ENCODE measurements at regions not wholly inside any gene's neighbourhood (a gene's known extent, or its start where the extent isn't known, plus 50 kb on each side); places are given as distances from the start of the nearest gene placed in this dataset.
"Not testable (repeated sequence)": the region's sequence is repeated elsewhere in the genome, so short reads cannot be mapped to it uniquely, and the experiment has no call there.

DNA sequence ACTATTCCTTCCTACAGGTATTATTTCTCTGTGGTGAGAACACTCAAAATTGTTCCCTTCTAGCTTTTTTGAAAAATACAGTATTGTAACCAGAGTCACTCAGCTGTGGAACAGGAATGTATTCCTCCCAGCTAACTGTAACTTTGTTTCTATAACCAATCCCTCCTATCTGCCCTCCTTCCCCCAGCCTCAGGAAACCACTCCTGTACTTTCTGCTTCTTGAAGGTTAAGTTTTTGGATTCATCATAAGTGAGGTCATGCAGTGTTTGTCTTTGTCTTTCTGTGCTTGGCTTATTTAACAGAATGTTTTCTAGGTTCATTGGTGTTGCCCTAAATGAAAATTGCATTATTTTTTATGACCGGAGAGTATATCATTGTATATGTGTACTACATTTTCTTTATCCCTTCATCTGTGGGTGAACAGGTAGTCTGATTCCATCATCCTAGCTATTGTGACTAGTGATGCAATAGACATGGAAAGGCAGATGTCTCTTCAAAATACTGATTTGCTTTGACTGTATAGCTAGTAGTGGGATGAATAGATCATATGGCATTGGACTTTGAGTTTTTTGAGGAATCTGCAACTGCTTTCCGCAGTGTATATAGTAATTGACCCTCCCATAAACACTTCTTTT lies 112.9 kb upstream of the GRK3 start:
- TF ChIP-seq YY1 (IDR thresholded peaks at IDR 0.05; ENCODE audit: insufficient read depth, insufficient read length) (no peak), SUZ12 (IDR thresholded peaks at IDR 0.05; ENCODE audit: extremely low read depth, insufficient read depth, insufficient read length) (no peak), ZNF274 (IDR thresholded peaks at IDR 0.05; ENCODE audit: low read depth, low read length) (no peak)
- Histone ChIP-seq H3K36me3 (ENCODE audit: insufficient read depth, insufficient read length, low read length) (peaks cover 26% of the 10 kb centered on the region), H3K9ac (ENCODE audit: insufficient read length, low read depth) (no peak overlapping the region), H3K4me3 (ENCODE audit: insufficient read length, low read depth) (no peak overlapping the region), H3K9me3 (ENCODE audit: insufficient read depth, low read length) (no peaks in the 10 kb centered on the region), H3K27me3 (ENCODE audit: insufficient read depth, insufficient read length) (no peaks in the 10 kb centered on the region), H3K4me1 (ENCODE audit: insufficient read depth, insufficient read length) (no peaks in the 10 kb centered on the region)
- no peak for DNase-seq (ENCODE audit: low read depth, low spot score)

DNA sequence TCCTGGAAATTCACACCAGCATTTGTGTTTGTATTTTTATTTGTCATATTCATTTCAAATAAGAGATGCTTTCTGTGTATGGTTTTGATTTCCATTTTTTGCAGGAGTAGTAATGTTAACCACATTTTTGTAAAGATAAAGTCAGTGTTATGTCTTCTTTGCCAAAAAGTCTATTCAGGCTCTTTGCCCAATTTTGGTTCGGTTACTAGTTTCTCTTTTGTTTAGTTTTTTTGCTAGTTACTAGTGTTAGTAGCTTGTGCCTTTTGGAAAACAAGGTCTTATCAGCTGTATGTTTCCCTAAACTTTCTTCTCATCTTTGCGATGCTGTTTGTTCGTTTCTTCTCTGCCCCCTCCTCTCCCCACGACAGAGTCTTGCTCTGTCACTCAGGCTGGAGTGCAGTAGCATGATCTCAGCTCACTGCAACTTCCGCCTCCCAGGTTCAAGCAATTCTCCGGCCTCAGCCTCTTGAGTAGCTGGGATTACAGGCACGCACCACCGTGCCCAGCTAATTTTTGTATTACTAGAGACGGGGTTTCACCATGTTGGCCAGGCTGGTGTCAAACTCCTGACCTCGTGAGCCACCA lies 112.3 kb upstream of the GRK3 start:
- no peaks in the 10 kb centered on the region for H3K9me3 ChIP-seq (ENCODE audit: insufficient read depth, low read length)
- H3K27me3 ChIP-seq (ENCODE audit: insufficient read depth, insufficient read length), result no peaks in the 10 kb centered on the region
- peaks cover 29% of the 10 kb centered on the region for H3K36me3 ChIP-seq (ENCODE audit: insufficient read depth, insufficient read length, low read length)
- no peak overlapping the region for H3K4me3 ChIP-seq (ENCODE audit: insufficient read length, low read depth)
- H3K9ac ChIP-seq (ENCODE audit: insufficient read length, low read depth), result no peak overlapping the region
- TF ChIP-seq SUZ12 (IDR thresholded peaks at IDR 0.05; ENCODE audit: extremely low read depth, insufficient read depth, insufficient read length), result no peak
- no peak for TF ChIP-seq ZNF274 (IDR thresholded peaks at IDR 0.05; ENCODE audit: low read depth, low read length)
- no peak for TF ChIP-seq YY1 (IDR thresholded peaks at IDR 0.05; ENCODE audit: insufficient read depth, insufficient read length)
- no peaks in the 10 kb centered on the region for H3K4me1 ChIP-seq (ENCODE audit: insufficient read depth, insufficient read length)
- no peak for DNase-seq (ENCODE audit: low read depth, low spot score)

DNA sequence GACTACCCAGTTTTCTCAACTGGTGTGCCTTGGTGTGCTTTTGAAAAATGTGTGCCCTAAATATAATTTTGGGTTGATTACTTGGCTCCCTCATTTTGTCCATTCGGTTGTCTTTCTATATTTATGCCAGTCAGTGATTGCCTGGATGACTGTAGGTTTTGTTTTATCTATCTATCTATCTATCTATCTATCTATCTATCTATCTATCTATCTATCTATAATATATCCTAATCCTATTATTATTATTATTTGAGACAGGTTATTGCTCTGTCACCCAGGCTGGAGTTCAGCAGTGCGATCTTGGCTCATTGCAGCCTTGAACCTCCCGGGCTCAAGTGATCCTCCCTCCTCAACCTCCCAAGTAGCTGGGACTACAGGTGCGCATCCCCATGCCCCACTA lies 111.4 kb upstream of the GRK3 start:
- no peaks in the 10 kb centered on the region for H3K9me3 ChIP-seq (ENCODE audit: insufficient read depth, low read length)
- H3K4me1 ChIP-seq (ENCODE audit: insufficient read depth, insufficient read length), result no peaks in the 10 kb centered on the region
- no peaks in the 10 kb centered on the region for H3K27me3 ChIP-seq (ENCODE audit: insufficient read depth, insufficient read length)
- no peak for TF ChIP-seq SUZ12 (IDR thresholded peaks at IDR 0.05; ENCODE audit: extremely low read depth, insufficient read depth, insufficient read length)
- TF ChIP-seq YY1 (IDR thresholded peaks at IDR 0.05; ENCODE audit: insufficient read depth, insufficient read length), result no peak
- peaks cover 34% of the 10 kb centered on the region for H3K36me3 ChIP-seq (ENCODE audit: insufficient read depth, insufficient read length, low read length)
- H3K4me3 ChIP-seq (ENCODE audit: insufficient read length, low read depth), result no peak overlapping the region
- DNase-seq (ENCODE audit: low read depth, low spot score), result no peak
- H3K9ac ChIP-seq (ENCODE audit: insufficient read length, low read depth), result no peak overlapping the region

DNA sequence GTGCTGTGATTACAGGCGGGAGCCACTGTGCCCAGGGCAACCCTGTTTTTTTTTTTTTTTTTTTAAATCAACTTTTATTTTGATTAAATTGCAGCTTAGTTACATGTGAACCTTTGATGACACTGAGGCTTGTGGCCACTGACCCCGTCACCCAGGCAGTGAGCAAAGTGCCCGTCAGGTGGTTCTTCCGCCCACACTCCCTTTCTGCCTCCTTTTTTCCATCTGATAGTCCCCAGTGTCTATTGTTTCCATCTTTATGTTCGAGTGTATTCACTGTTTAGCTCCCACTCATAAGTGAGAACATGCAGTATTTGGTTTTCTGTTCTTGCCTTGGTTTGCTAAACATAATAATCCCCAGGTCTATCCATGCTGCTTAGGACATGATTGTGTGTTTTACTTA lies 110.9 kb upstream of the GRK3 start:
- H3K9me3 ChIP-seq (ENCODE audit: insufficient read depth, low read length), result no peaks in the 10 kb centered on the region
- H3K4me3 ChIP-seq (ENCODE audit: insufficient read length, low read depth), result no peak overlapping the region
- no peak for TF ChIP-seq ZNF274 (IDR thresholded peaks at IDR 0.05; ENCODE audit: low read depth, low read length)
- no peak for TF ChIP-seq YY1 (IDR thresholded peaks at IDR 0.05; ENCODE audit: insufficient read depth, insufficient read length)
- TF ChIP-seq SUZ12 (IDR thresholded peaks at IDR 0.05; ENCODE audit: extremely low read depth, insufficient read depth, insufficient read length), result no peak
- H3K4me1 ChIP-seq (ENCODE audit: insufficient read depth, insufficient read length), result no peaks in the 10 kb centered on the region
- no peak overlapping the region for H3K9ac ChIP-seq (ENCODE audit: insufficient read length, low read depth)
- DNase-seq (ENCODE audit: low read depth, low spot score), result no peak
- peaks cover 36% of the 10 kb centered on the region for H3K36me3 ChIP-seq (ENCODE audit: insufficient read depth, insufficient read length, low read length)
- no peaks in the 10 kb centered on the region for H3K27me3 ChIP-seq (ENCODE audit: insufficient read depth, insufficient read length)

DNA sequence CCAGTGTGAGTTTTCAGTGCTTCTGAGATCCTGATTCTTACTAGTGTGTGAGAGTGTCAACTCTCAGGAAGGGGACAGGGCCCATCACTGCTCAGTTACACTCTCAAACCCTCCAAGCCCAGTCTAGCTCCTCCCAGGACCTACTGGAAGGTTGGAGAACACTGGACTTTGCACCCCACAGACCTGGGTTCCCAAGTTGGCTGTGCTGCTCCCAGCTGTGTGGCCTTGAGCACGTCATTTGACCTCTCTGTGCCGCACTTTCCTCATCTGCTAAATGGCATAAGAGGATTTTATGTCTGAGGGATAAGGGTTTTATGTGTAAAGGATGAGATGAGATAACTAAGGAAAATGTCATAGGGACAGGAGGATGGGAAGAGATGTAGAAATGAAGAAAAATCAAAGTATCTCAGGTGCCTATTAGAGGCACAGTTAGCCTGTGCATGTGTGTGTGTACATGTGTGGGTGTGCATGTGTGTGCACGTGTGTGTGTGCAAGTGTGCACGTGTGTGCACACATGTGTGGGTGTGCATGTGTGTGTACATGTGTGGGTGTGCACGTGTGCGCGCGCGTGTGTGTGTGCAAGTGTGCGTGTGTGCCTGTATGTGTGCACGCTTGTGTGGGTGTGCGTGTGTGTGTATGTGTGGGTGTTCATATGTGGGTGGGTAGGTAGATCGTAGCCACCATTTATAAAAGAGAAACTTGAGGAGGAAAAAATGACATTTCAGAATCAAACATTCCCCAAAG lies 108.0 kb upstream of the GRK3 start:
- H3K36me3 ChIP-seq (ENCODE audit: insufficient read depth, insufficient read length, low read length), result peaks cover 54% of the 10 kb centered on the region

GRCh38 chr22:25458631-25459030 lies 105.8 kb upstream of the GRK3 start:
- H3K4me3 ChIP-seq (ENCODE audit: insufficient read length, low read depth); H3K27me3 ChIP-seq (ENCODE audit: insufficient read depth, insufficient read length): not testable (repeated sequence)
- H3K36me3 ChIP-seq (ENCODE audit: insufficient read depth, insufficient read length, low read length), result peaks cover 56% of the 10 kb centered on the region

More for the DNA sequence above, 108.0 kb upstream of the GRK3 start:
- not testable (repeated sequence) for H3K9ac ChIP-seq (ENCODE audit: insufficient read length, low read depth); H3K4me3 ChIP-seq (ENCODE audit: insufficient read length, low read depth); H3K4me1 ChIP-seq (ENCODE audit: insufficient read depth, insufficient read length); DNase-seq (ENCODE audit: low read depth, low spot score); H3K9me3 ChIP-seq (ENCODE audit: insufficient read depth, low read length); H3K27me3 ChIP-seq (ENCODE audit: insufficient read depth, insufficient read length)

DNA sequence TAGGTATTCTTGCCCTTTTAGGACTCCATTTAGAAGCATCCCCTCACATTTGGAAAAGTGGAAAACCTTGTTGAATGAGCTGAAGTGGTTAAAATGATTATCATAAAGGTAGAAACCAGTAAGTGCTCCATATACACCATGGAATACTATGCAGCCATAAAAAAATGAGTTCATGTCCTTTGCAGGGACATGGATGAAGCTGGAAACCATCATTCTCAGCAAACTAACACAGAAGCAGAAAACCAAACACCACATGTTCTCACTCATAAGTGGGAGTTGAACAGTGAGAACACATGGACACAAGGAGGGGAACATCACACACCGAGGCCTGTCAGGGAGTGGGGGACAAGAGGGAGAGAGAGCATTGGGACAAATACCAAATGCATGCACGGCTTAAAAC lies 103.8 kb upstream of the GRK3 start:
- not testable (repeated sequence) for H3K9me3 ChIP-seq (ENCODE audit: insufficient read depth, low read length); H3K4me1 ChIP-seq (ENCODE audit: insufficient read depth, insufficient read length); DNase-seq (ENCODE audit: low read depth, low spot score); H3K4me3 ChIP-seq (ENCODE audit: insufficient read length, low read depth); H3K9ac ChIP-seq (ENCODE audit: insufficient read length, low read depth); H3K27me3 ChIP-seq (ENCODE audit: insufficient read depth, insufficient read length)
- H3K36me3 ChIP-seq (ENCODE audit: insufficient read depth, insufficient read length, low read length), result peaks cover 49% of the 10 kb centered on the region

More at GRCh38 chr22:25458631-25459030, 105.8 kb upstream of the GRK3 start:
- not testable (repeated sequence) for H3K9me3 ChIP-seq (ENCODE audit: insufficient read depth, low read length); DNase-seq (ENCODE audit: low read depth, low spot score); H3K9ac ChIP-seq (ENCODE audit: insufficient read length, low read depth); H3K4me1 ChIP-seq (ENCODE audit: insufficient read depth, insufficient read length)

All from NT2/D1 (cell line).